GM21717 (cell line): ENCODE measurements at regions not wholly inside any gene's neighbourhood (a gene's known extent, or its start where the extent isn't known, plus 50 kb on each side); places are given as distances from the start of the nearest gene placed in this dataset.

Experiments used
- ATAC-seq: cut with Tn5 transposase; IDR thresholded peaks from one replicate; pipeline ENCODE4 v1.9.1; 2021; ENCODE audit warnings: mild to moderate bottlenecking, moderate library complexity; ENCODE audit not compliant: unreplicated experiment

DNA sequence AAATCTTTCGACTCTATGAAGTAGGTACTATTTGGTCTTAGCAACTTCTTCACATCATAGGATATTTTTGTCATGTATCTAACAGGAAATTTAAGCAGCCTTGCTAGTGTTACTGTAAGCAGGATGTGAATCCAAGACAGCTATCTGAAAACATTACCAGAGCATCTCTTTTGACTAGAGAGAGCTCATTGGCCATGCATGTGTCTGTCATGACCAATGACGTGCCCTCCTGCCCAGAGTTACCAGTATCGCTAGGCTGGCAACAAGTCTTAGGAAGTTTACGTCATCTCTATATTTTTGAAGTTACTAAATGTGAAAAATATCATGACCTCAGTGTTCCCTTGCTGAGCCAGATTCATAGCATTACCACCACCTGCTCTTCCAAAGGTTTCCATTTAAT lies 130.9 kb upstream of the TP63 start:
- no peak for ATAC-seq

DNA sequence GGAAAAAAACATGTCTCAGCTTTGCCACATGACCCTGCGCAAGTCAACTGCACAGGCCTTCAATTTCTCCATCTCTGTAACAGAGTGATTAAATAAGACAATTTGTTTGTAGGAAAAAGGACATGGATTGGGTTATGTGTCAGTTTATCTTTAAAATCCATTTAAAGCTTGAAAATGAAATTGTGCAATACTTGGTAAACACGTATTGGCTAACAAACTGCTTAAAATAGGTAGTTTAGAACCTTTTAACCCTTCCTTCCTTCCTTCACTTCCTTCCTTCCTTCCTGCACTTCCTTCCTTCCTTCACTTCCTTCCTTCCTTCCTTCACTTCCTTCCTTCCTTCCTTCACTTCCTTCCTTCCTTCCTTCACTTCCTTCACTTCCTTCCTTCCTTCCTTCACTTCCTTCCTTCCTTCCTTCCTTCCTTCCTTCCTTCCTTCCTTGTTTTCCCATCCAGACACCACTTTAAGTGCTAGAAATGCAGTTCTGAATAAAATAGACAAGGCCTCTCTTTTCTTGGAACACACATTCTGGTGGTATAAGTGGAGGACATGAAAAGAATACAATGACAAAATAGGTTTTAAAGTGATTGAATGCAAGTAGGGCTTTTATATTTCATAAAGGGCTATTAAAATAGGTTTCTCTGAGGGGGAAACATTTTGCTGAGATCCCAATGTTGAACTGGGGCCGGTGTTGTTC lies 130.2 kb upstream of the TP63 start:
- no peak for ATAC-seq

DNA sequence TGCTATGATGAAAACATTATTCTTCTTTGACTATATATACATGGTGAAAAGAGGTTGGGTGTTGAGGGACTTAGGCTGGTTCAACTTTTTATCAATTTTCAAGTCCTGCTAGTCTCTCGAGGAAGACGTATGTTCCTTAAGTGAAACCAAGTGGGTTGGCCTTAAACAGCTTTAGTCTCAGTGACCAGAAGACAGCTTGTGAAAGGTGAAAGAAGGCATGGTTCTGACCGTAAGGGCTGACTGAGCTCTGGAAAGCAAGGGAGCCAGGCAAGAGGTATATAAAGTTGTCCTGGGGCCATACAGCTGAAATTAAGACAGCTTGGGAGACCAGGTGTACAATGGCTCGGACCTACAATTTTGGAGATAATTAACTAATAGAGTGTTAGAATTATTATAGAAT lies 128.9 kb upstream of the TP63 start:
- no peak for ATAC-seq

DNA sequence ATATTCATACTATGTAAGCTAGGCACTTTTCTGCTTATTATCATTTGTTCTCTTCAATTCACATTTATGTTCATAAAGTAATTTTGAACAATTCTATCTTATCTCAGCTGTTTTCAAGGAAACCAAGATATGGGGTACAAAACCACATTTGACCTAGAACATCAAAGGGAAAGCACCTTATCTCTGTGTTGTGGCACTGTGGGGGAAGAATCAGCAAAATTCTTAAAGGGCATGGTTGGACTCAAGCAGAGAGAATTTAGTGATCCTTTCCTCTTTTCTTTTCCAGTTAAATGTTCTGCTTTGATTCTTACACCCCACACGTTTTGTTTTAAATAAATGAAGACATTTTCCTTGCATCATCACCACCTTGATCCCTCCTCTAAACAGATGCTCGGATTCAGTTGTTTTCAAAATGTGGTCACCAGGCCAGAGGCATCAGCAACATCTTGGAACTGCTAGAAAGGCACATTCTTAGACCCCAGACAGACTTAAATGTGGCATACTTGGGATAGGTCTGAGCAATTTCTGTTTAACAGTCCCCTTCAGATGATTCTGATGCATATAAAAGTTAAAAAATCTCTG lies 128.4 kb upstream of the TP63 start:
- ATAC-seq, result no peak

DNA sequence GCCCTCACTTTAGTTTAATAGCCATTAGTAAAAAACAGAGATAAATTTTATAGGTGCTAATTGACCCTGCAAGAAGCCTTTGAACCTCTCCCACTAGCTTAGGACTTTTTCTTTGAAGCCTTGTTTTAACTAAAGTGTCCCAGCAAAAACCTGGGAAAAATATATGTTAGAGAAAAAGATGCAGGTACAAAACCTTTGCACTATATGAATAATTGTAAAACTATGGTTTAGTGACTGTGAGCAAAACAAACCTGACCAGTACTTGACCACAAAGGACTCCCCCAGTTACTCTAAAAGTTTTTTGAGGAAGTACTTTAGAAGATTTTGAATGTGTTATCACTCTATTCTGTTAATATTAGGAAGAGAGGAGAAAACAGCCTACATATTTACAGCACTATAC lies 123.3 kb upstream of the TP63 start:
- ATAC-seq, result peak; percentile 59

DNA sequence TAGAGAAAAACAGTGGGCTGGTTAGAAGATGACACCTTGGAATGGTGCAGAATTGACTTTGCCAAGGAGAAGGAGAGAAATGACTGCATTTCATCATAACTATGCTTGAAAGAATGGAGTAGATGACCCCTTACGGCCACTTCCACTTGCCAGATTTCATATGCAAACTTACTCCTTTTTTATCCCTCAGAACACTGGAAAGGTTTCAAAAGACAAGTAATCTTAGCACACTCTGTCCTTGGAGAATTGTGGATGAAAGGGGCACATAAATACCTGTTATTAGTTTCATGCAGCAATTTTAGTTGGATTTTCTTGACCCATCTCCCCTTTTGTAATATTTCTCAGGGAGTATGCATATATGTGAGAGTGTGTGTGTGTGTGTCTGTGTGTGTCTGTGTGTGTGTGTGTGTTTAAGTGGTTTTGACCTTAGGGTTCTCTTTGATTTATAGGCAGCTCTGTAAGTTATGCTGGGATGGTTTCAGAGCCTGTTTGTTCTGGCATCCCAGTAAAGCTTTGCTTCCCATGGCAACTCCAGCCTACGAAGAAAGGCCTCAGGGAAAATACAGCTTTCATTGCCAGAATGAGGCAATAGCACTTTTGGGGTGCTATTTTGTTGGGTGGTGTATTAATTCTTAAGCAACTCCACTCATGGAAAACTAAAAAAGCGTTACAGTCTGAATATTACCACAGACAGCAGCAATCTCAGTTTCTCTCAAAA lies 122.2 kb upstream of the TP63 start:
- no peak for ATAC-seq

DNA sequence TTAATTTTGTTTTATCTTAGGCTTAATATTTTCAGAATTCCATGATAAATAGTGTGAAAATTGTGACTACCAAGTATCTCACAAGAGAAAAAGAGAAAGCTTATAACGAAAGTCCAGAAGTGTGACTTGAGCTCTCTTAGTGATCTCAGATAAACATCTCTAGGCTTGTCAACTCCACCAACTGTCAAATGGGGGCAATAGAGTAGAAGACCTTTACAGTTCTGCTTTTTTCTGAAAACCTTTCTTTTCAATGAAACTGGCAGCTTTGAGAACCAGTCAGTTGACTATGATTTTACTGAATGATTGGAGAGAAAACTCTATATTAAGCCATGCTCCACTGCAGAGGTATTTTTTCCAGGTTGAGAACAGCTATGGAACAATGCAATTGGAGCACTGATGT lies 119.2 kb upstream of the TP63 start:
- ATAC-seq, result peak; percentile 78

DNA sequence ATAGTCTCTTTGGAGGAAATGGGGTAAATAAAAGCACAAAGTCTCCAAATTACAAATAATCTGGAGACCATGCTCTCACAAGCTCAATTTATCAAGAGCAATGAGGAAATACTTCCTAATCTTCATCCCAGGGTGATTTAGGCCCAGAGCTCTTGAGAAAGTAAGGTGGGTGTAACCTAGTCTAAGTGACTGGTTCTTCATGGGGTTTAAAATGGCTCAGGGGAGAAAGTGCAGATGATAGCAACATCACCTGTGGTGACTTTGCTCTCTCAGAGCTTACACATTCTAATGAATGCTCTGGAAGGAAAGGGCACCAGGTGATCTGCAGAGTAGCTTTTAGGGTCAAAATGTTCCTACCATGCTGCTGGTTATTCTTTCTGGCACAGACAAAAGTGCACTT lies 118.4 kb upstream of the TP63 start:
- no peak for ATAC-seq

DNA sequence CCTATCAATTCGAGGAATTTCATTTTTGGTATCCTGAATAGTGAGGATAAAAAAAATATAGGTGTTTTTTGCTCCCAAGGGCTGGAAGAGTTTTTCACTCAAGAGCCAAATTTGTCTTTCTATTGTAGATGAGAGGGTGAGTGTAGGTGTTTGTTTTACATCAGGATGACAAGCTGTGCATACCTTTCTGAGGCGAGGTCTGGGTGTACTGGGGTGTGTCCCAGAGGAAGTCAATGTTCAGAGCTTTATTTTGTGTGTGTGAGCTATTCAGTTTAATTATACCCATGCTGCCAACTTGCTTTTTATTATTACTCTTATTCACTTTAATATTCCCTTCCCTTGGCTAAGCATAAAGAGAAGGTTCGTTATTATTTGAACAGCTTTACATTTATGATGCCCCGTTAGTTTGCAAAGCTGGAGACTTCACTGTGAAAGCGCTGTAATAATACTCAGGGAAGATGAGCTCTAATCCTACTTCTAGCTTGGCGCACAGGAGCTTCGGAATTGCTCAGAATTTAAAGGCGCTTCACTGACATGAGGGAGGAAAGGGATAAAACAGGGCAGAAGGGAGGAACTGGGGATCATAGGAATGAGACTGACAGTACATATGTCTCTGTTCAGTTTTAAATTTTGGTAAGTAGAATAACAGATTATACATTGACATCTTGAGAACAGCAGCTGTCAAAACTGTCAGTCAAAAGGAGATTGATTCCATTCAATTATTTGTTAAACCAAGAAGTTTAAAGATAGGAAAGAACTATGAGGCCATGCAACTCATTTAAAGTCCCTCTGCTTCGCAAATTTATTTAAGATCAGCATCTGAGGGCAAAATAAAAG lies 117.7 kb upstream of the TP63 start:
- ATAC-seq, result no peak

DNA sequence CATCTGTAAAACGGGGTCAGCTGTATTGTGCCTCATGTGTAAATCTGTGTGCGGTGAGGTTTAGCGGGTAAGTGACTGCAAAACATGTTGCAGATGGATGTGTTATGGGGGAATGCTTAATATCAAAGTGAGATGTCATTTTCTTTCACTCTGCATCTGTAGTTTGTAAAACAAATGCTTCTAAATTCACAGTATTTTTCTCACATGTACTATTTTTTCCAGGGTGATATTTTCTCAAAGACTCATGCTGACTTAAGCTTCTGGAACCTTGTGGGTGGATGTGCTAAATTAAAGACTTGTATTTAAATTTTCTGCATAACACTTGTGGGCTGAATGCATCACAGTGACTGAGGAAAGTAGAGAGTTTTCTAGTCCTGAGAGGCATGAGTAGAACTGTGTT lies 115.2 kb upstream of the TP63 start:
- ATAC-seq, result no peak

DNA sequence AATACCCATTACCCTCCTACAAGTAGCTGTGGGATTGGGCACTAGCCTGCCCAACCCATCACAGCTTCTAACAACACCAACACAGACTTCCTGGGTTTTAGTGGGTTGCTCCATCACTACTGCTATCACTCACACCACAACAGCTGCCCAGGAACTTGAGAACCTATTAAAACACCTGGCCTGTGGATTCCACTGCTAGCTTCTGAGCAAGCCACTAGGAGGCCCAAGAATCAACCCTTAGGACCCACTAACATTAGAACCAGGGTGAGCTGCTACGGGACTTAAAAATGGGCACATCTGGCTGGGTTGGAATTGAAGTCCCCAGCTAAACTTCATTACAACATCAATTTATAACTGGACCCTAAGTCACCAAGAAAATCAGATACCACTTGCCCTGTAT lies 113.2 kb upstream of the TP63 start:
- ATAC-seq, result no peak

DNA sequence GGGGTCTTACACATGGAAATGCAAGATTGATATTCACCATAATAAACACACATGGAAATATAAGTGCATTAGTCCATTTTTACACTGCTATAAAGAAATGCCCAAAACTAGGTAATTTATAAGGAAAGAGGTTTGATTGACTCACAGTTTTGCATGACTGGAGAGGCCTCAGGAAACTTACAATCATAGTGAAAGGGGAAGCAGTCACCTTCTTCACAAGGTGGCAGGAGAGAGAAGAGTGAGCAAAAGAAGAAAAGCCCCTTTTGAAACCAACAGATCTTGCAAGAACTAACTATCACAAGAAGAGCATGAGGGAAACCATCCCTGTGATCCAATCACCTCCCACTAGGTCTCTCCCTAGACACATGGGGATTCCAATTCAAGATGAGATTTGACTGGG lies 111.7 kb upstream of the TP63 start:
- no peak for ATAC-seq

DNA sequence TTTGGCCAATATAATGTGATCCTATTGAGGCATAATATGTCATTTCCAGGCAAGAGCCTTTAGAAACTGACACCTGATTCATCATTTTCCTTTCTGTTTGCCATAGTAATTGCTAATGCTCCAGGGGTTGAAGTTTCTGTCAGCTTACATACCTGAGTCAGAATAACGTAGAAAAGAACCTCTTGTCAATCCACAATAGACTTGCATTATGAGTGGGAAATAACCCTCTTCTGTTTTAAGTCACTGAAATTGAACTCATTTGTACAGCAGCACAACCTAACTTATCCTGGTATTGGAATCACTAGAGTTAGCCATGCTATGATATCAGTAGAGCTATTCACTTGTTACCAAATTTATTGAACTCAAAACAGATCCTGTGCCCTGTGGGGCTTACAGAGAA lies 101.7 kb upstream of the TP63 start:
- ATAC-seq, result peak; percentile 73

DNA sequence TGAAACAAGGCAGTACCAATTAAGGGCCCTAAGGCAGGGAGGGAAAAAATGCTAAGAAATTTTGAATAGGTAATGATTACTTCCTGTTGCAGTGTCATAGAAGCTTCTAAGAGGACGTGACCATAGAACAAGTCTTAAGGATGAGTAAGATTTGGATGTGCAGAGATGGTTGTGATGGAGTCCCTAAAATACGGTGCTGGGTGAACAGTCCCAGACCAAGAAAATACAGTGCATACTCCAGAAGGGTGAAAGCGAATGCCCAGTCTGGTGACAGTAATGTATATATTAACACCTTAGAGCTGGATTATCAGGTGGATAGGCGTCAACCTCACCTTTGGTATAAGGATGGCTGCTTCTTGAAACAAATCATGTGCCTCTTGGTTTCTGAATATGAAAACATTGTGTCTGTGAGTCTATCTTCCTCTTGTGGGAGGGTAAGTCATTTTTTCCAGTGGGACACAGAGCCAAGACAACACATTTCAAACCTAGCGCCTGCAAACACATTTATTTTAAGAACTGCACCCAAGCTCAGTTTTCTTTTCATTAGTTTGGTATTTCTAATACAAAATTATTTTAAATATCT lies 101.2 kb upstream of the TP63 start:
- ATAC-seq, result peak; percentile 42

DNA sequence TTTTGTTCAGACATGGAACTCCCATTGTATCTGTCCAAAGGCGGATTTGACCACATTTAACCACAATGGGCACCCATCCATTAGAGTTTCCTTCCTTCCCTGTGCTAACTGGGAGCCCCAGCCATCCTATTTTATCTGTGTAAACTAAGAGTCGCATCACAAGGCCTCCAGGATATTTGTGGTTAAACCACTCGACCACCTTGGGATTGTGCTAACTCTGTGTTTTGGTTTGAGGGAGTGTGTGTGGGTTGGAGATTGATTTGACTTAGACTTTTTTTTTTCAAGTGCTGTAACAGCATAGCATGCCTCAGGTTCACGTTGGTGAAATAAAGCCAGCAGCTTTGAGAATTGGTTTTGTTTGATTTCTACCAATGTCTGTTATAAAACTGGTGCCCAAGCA lies 100.4 kb upstream of the TP63 start:
- no peak for ATAC-seq

DNA sequence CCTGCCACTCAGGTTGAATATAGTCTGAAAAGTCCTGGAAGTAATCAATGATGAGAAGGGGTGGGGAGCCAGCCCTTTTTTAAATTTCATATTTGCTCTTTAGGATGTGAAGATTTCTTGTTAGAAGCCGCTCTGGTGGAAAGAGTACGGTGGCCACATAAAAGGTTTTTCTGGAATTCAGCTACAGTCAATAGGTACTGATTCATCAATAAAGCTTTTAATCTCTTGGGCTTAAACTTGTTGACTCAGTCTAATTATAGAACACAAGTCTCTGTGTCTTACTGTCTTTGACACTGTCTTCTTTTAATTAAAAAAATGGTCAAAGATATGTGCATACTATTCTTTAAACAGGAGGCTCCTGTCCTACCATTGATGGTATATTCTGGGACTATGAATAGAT lies 99.9 kb upstream of the TP63 start:
- ATAC-seq, result no peak

DNA sequence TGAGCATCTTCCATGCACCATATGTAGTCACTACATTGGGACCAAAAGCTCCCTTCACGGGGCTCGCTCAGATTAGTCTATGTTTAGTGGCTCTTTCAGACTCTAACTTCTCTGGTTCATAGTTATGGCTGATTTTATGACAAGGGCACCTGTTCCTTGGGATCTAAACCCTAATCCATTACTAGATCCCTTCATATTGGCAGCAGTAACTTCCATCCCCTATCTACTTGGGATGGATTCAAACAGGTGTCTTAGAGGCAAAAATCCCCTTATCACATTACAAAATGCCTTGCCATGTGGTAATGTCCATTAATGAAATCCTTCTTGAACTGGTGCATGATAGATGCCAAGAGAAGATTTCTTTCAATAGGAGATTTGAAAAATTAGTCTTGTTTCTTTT lies 96.7 kb upstream of the TP63 start:
- no peak for ATAC-seq

DNA sequence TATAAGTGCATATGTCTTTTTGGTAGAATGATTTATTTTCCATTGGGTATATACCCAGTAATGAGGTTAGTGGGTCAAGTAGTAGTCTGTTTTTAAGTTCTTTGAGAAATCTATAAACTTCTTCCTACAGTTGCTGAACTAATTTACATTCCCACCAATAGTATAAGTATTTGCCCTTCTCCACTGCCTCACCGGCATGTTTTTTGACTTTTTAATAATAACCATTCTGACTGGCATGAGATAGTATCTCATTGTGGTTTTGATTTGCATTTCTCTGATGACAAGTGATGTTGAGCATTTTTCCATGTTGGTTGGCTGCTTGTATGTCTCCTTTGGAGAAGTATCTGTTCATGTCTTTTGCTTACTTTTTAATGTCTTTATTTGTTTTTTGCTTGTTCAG lies 94.1 kb upstream of the TP63 start:
- ATAC-seq, result no peak

DNA sequence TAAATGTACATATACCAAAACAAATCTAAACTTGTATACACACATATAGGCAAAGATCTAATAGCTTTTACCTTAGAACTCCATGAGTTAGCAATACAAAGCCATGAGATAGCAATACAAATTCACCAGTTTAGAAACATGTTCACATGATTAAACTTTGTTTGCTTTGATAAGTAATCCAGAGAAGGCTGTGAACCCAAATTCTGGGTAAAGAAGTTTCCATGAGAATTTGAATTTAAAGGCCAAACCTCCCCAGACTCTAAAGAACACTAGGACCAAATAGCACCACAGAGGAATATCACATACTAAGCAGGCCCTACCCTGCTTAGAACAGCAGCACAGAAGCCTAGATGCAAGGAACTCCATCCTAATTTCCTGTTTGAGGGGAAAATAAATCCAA lies 83.7 kb upstream of the TP63 start:
- ATAC-seq, result no peak

DNA sequence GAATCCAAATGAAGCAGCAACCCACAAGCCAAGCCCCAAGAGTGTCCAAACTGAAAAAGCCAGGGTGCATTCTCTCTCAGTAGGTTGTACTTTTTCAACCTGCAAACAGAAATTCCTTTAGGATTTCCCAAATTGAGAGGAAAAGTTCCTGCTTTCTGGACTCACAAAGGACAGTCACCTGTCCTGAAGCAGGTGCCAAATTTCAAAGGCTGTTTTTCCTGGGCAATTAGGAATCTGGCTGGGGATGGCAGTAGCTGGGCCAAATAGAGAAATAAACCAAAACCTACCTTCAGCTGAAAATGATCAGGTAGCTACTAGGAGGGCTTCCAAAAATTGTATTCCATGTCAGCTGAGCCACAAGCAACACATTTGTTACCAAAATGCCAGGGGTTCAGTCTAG lies 83.1 kb upstream of the TP63 start:
- ATAC-seq, result no peak

DNA sequence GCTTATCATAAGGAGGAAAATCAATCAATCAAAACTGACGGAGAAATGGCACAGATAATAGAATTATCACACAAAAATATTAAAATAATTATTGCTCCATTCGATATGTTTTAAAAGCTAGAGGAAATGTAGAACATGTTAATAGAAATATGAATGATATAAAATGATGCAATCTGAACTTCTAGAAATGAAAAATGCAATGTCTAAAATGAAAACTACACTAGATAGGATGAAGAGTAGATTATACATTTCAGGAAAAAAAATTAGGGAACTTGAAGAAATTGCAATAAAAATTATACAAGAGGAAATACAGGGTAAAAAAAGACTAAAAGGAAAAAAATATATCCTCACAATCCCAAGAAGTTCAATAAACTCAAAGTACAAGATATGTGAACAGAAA lies 80.2 kb upstream of the TP63 start:
- ATAC-seq, result no peak
